Loucy (cell line): ENCODE measurements at regions not wholly inside any gene's neighbourhood (a gene's known extent, or its start where the extent isn't known, plus 50 kb on each side); places are given as distances from the start of the nearest gene placed in this dataset.

Experiments used
- H2AFZ ChIP-seq: fragments of 200-600 bp; sonication (generic); 2 replicates; pipeline ENCODE4 v1.6.0; 2016; ENCODE audit warnings: antibody characterized with exemption, mild to moderate bottlenecking, low read length, moderate library complexity
- H3F3A ChIP-seq: fragments of 200-600 bp; 2 replicates; pipeline ENCODE4 v1.6.0; 2016; ENCODE audit warnings: antibody characterized with exemption, low read depth, mild to moderate bottlenecking
- H3K27me3 ChIP-seq: fragments of 200-600 bp; sonication (generic); 2 replicates; pipeline ENCODE4 v1.6.1; 2014; ENCODE audit warnings: low read length, mild to moderate bottlenecking; ENCODE audit not compliant: insufficient read depth, poor library complexity, severe bottlenecking
- H3K36me3 ChIP-seq: fragments of 200-600 bp; sonication (generic); 2 replicates; pipeline ENCODE4 v1.6.1; 2016; ENCODE audit warnings: low read length; ENCODE audit not compliant: insufficient read depth
- H3K4me1 ChIP-seq: fragments of 200-600 bp; sonication (generic); 2 replicates; pipeline ENCODE4 v1.5.1; 2014; ENCODE audit warnings: low read length, mild to moderate bottlenecking; ENCODE audit not compliant: insufficient read depth, poor library complexity, severe bottlenecking
- H3K4me2 ChIP-seq: fragments of 200-600 bp; sonication (generic); 2 replicates; pipeline ENCODE4 v1.6.0; 2014; ENCODE audit warnings: antibody characterized with exemption, low read length, low read depth, mild to moderate bottlenecking; ENCODE audit not compliant: poor library complexity, severe bottlenecking
- H3K4me3 ChIP-seq: fragments of 200-600 bp; sonication (generic); 2 replicates; pipeline ENCODE4 v1.5.1; 2014; ENCODE audit warnings: low read length, mild to moderate bottlenecking, mixed read lengths; ENCODE audit not compliant: poor library complexity, severe bottlenecking
- H3K79me2 ChIP-seq: fragments of 200-600 bp; sonication (generic); 2 replicates; pipeline ENCODE4 v1.6.1; 2014; ENCODE audit warnings: low read length; ENCODE audit not compliant: insufficient read depth
- H3K9ac ChIP-seq: fragments of 200-600 bp; sonication (generic); 2 replicates; pipeline ENCODE4 v1.6.0; 2014; ENCODE audit warnings: mild to moderate bottlenecking, low read depth, low read length, moderate library complexity; ENCODE audit not compliant: poor library complexity, severe bottlenecking
- H3K9me2 ChIP-seq: fragments of 200-600 bp; sonication (generic); replicated peaks from 2 replicates; pipeline ENCODE4 v1.6.1; 2016; ENCODE audit warnings: low read depth, low read length, mixed read lengths
- H3K9me3 ChIP-seq: fragments of 200-600 bp; sonication (generic); 2 replicates; pipeline ENCODE4 v1.6.1; 2014; ENCODE audit warnings: mild to moderate bottlenecking, antibody characterized with exemption, low read length, low read depth; ENCODE audit not compliant: insufficient read depth
- H4K20me1 ChIP-seq: fragments of 200-600 bp; sonication (generic); 2 replicates; pipeline ENCODE4 v1.6.0; 2014; ENCODE audit warnings: antibody characterized with exemption, low read length, mild to moderate bottlenecking; ENCODE audit not compliant: insufficient read depth, poor library complexity, severe bottlenecking
- EZH2phosphoT487 ChIP-seq: fragments of 200-600 bp; IDR thresholded peaks from 2 replicates; pipeline ENCODE4 v1.6.1; 2018; ENCODE audit warnings: antibody characterized with exemption, mild to moderate bottlenecking, moderate library complexity, borderline replicate concordance
- TF ChIP-seq, protein P1 (sequence below): fragments of 200-600 bp; sonication (generic); conservative IDR thresholded peaks from 2 replicates; pipeline ENCODE4 v1.5.1; 2014; ENCODE audit warnings: mild to moderate bottlenecking, antibody characterized with exemption, low read length

DNA sequence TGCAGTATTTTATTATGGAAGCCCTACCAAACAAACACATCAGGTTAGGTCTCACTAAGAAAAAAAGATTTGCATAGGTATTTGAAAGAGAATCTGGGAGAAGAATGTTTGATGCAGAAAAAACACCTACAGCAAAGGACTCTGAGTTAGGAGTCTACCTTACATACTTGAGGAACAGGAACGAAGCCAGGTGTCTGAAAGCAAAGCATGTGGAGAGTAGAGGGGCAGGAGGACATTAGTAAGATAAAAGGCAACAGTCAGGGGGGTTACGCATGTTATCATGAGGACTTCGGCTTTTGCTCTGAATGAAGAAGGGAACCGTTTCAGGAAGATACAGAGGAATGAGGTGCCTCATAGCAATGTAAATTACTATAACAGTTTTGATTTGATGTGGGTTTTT lies 87.9 kb upstream of the PTER start:
- Histone ChIP-seq H3K79me2 (no peaks in the 10 kb centered on the region), H2AFZ (no peak overlapping the region), H3K9ac (no peak overlapping the region), H4K20me1 (no peaks in the 10 kb centered on the region), H3K4me1 (no peaks in the 10 kb centered on the region), H3K9me2 (no peaks in the 10 kb centered on the region), H3K36me3 (no peaks in the 10 kb centered on the region), H3F3A (no peaks in the 10 kb centered on the region), H3K9me3 (no peaks in the 10 kb centered on the region), H3K4me3 (no peak overlapping the region), H3K27me3 (no peaks in the 10 kb centered on the region), H3K4me2 (no peak overlapping the region)
- TF ChIP-seq, protein P1, sequence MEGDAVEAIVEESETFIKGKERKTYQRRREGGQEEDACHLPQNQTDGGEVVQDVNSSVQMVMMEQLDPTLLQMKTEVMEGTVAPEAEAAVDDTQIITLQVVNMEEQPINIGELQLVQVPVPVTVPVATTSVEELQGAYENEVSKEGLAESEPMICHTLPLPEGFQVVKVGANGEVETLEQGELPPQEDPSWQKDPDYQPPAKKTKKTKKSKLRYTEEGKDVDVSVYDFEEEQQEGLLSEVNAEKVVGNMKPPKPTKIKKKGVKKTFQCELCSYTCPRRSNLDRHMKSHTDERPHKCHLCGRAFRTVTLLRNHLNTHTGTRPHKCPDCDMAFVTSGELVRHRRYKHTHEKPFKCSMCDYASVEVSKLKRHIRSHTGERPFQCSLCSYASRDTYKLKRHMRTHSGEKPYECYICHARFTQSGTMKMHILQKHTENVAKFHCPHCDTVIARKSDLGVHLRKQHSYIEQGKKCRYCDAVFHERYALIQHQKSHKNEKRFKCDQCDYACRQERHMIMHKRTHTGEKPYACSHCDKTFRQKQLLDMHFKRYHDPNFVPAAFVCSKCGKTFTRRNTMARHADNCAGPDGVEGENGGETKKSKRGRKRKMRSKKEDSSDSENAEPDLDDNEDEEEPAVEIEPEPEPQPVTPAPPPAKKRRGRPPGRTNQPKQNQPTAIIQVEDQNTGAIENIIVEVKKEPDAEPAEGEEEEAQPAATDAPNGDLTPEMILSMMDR, result no peak
- no peak for TF ChIP-seq EZH2phosphoT487

DNA sequence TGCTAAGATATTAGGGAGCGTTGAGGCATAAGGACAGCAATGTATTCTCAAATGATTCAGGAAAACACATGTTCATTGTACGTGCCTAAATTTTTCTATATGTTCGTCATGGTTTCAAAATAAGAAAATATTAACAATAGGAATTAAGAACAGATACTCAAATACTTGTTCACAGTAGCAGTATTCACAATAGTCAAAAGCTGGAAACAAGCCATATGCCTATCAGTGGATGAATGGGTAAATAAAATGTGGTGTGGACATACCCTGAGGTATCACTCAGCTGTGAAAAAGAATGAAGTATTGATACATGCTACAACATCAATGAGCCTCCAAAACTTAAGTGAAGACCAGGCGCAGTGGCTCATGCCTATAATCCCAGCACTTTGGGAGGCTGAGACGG lies 84.7 kb upstream of the PTER start:
- no peaks in the 10 kb centered on the region for H3F3A ChIP-seq
- TF ChIP-seq, protein P1, result no peak
- TF ChIP-seq EZH2phosphoT487, result no peak
- no peaks in the 10 kb centered on the region for H3K9me3 ChIP-seq
- no peaks in the 10 kb centered on the region for H4K20me1 ChIP-seq
- no peaks in the 10 kb centered on the region for H3K79me2 ChIP-seq
- no peaks in the 10 kb centered on the region for H3K36me3 ChIP-seq
- no peak overlapping the region for H3K9ac ChIP-seq
- H3K4me3 ChIP-seq, result no peak overlapping the region
- no peak overlapping the region for H3K4me2 ChIP-seq
- H3K4me1 ChIP-seq, result no peaks in the 10 kb centered on the region
- H3K27me3 ChIP-seq, result no peaks in the 10 kb centered on the region
- no peaks in the 10 kb centered on the region for H3K9me2 ChIP-seq
- H2AFZ ChIP-seq, result no peak overlapping the region

DNA sequence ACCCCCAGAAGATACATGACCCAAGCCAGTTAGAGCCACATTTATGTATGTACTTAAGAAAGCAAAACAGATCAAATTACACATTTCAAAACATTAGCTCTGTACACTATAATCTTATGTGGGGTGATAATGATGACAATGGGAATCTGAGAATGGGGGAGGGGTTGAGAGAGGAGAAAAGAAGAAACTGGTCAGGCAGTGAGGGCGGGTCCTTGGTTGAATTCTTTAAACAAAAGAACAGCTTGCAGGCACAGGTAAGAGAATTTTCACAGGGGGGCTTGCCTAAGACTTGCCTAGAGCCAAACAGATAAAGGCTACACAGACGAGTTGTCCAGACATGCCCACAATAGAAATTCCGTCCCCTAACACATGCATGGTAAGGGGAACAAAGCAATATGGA lies 76.8 kb upstream of the PTER start:
- no peaks in the 10 kb centered on the region for H3K9me3 ChIP-seq
- H3F3A ChIP-seq, result no peaks in the 10 kb centered on the region
- H3K27me3 ChIP-seq, result no peaks in the 10 kb centered on the region
- H3K9me2 ChIP-seq, result no peaks in the 10 kb centered on the region
- H3K36me3 ChIP-seq, result no peaks in the 10 kb centered on the region
- H2AFZ ChIP-seq, result no peak overlapping the region
- H3K4me2 ChIP-seq, result no peak overlapping the region
- no peaks in the 10 kb centered on the region for H3K79me2 ChIP-seq
- no peak for TF ChIP-seq EZH2phosphoT487
- TF ChIP-seq, protein P1, result no peak
- H3K4me1 ChIP-seq, result no peaks in the 10 kb centered on the region
- no peak overlapping the region for H3K9ac ChIP-seq
- H3K4me3 ChIP-seq, result no peak overlapping the region
- H4K20me1 ChIP-seq, result no peaks in the 10 kb centered on the region
